GM06990 (cell line): ENCODE measurements at regions not wholly inside any gene's neighbourhood (a gene's known extent, or its start where the extent isn't known, plus 50 kb on each side); places are given as distances from the start of the nearest gene placed in this dataset.

Experiments
- DNase-seq: peaks from one replicate; pipeline ENCODE4 v3.0.0-alpha.2; 2011; ENCODE audit not compliant: insufficient read length; ENCODE audit errors: extremely low read depth
- H3K27me3 ChIP-seq: replicated peaks from 2 replicates; pipeline ENCODE4 v1.6.0; 2011; ENCODE audit warnings: low read length; ENCODE audit not compliant: control insufficient read depth, insufficient read depth
- H3K36me3 ChIP-seq: 2 replicates; pipeline ENCODE4 v1.5.1; 2011; ENCODE audit warnings: low read length; ENCODE audit not compliant: control insufficient read depth, insufficient read depth
- H3K4me3 ChIP-seq: replicated peaks from 2 replicates; pipeline ENCODE4 v1.5.1; 2011; ENCODE audit warnings: low read depth, mild to moderate bottlenecking, control low read depth, low read length
- CTCF ChIP-seq: IDR thresholded peaks from 2 replicates; pipeline ENCODE4 v1.5.1; 2011; ENCODE audit warnings: low read length, control low read depth, mild to moderate bottlenecking, inconsistent platforms; ENCODE audit not compliant: insufficient read depth, poor library complexity, severe bottlenecking

GRCh38 chr3:177942911-177943310 lies 593.3 kb upstream of the KCNMB2 start:
- no peaks in the 10 kb centered on the region for H3K36me3 ChIP-seq
- DNase-seq: no peak
- no peak for TF ChIP-seq CTCF
- no peak overlapping the region for H3K4me3 ChIP-seq
- H3K27me3 ChIP-seq: no peaks in the 10 kb centered on the region

- Histone ChIP-seq H3K4me3 (no peak overlapping the region), H3K27me3 (no peaks in the 10 kb centered on the region; the same call in 1 of the 2 replicates), H3K36me3 (no peaks in the 10 kb centered on the region)
- DNase-seq: no peak
- no peak for TF ChIP-seq CTCF
Observed at GRCh38 chr3:177944228-177944661, 592.0 kb upstream of the KCNMB2 start.

GRCh38 chr3:177946048-177946447 lies 590.2 kb upstream of the KCNMB2 start:
- Histone ChIP-seq H3K4me3 (no peak overlapping the region), H3K27me3 (no peaks in the 10 kb centered on the region; the same call in 1 of the 2 replicates), H3K36me3 (no peaks in the 10 kb centered on the region)
- DNase-seq: no peak
- TF ChIP-seq CTCF: no peak

- no peaks in the 10 kb centered on the region; the same call in 1 of the 2 replicates for H3K27me3 ChIP-seq
- no peak for TF ChIP-seq CTCF
- H3K4me3 ChIP-seq: no peak overlapping the region
- DNase-seq: no peak
- no peaks in the 10 kb centered on the region for H3K36me3 ChIP-seq
Observed at GRCh38 chr3:177946497-177946896, 589.7 kb upstream of the KCNMB2 start.

- Histone ChIP-seq H3K36me3 (no peaks in the 10 kb centered on the region), H3K4me3 (no peak overlapping the region), H3K27me3 (no peaks in the 10 kb centered on the region; the same call in 1 of the 2 replicates)
- no peak for DNase-seq
- TF ChIP-seq CTCF: no peak
Observed at GRCh38 chr3:177946936-177947335, 589.3 kb upstream of the KCNMB2 start.

GRCh38 chr3:177947901-177948300 lies 588.3 kb upstream of the KCNMB2 start:
- TF ChIP-seq CTCF: no peak
- DNase-seq: no peak
- Histone ChIP-seq H3K36me3 (no peaks in the 10 kb centered on the region), H3K4me3 (no peak overlapping the region), H3K27me3 (no peaks in the 10 kb centered on the region; the same call in 1 of the 2 replicates)
